HG02642 (cell line): ENCODE measurements at regions not wholly inside any gene's neighbourhood (a gene's known extent, or its start where the extent isn't known, plus 50 kb on each side); places are given as distances from the start of the nearest gene placed in this dataset.

ENCODE experiments used
- ATAC-seq: cut with Tn5 transposase; IDR thresholded peaks from one replicate; pipeline ENCODE4 v1.9.1; 2021; ENCODE audit warnings: mild to moderate bottlenecking; ENCODE audit not compliant: unreplicated experiment, poor library complexity

DNA sequence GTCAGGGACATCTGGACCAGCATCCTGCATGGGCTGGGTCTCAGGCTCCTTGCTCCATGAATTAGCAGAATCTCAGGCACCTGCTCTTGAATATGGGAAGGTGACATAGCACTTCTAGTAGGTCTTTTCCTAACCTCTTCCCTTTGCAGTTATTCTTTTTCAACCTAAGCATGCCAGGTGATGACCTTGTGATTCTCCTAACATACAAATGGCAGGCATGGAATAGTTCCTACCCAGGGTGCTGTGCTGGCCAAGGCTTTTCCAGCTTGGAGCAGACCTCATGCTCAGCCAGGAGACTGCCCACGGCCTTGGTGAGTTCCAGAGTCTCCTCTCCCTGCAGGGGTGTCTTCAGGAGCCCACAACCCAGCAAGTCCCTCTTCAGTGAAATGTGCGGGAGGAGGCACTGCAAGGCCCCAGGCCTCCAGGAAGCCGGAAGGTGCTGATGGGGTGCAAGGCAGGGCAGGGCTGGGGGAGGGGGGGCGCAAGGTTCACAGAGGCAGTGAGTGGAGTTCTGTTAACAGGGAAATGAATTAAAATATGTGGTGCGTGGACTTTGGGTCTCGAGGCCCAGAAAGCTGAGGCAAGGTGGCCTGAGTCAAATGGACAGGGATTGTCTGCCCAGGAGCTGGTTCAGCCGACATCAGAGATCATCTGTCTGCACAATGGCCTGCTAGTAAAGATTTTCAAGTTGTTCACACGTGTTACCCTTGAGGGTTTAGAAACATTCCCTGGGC is 75.9 kb upstream of the SEPTIN5 start:
- ATAC-seq = no peak

DNA sequence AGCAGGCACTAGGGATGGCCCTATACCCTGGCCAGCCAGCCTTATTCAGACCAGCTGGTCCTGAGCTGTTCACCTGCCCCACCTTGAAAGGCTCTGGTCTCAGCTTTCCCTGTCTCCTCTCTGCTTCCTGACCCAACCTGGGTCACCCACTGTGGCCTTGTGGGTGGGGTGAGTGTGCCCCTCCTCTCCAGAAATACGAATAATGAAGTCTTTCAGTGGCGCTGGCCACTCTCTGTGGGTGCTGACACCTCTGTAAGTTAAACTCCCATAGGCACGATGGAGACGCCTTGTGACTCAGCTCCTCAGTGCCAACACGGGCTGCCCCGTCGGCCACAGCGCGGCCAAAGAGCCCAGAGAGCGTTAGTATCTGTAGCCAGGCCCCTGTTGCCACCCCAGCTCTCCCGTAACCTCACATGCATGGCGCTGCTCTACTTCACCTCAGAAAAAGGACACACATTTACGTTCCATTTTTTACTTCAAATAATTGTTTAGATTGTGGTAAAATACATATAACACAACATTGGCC is 74.6 kb upstream of the SEPTIN5 start:
- ATAC-seq = no peak

GRCh38 chr22:19640306-19640705 is 74.0 kb upstream of the SEPTIN5 start:
- no peak for ATAC-seq

- ATAC-seq = no peak
Observed at GRCh38 chr22:19641254-19641982, 72.9 kb upstream of the SEPTIN5 start.

DNA sequence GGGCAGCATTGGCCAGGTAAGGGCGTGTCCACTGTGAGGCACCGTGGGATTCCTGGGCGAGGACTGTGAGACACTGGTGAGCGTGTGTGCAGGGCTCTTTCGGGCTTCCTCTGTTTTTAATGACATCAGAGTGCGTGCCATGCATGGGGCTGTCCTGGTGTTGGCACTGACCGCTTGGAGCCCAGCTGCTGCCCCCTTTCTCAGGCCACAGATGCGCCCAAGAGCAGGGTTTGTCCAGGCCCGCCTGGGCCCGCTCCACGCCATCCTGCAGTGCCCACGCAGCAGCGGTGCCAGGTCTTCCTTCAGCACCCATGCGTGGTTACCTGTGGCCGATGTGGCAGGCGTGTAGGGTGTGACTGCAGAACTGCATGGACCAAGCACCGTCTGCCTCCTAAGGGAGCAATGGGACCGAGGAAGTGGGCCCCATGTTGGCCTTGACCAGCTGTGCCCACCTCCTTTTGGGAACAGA is 72.3 kb upstream of the SEPTIN5 start:
- ATAC-seq = no peak

- no peak for ATAC-seq
Observed at GRCh38 chr22:19643448-19644313, 70.6 kb upstream of the SEPTIN5 start.

DNA sequence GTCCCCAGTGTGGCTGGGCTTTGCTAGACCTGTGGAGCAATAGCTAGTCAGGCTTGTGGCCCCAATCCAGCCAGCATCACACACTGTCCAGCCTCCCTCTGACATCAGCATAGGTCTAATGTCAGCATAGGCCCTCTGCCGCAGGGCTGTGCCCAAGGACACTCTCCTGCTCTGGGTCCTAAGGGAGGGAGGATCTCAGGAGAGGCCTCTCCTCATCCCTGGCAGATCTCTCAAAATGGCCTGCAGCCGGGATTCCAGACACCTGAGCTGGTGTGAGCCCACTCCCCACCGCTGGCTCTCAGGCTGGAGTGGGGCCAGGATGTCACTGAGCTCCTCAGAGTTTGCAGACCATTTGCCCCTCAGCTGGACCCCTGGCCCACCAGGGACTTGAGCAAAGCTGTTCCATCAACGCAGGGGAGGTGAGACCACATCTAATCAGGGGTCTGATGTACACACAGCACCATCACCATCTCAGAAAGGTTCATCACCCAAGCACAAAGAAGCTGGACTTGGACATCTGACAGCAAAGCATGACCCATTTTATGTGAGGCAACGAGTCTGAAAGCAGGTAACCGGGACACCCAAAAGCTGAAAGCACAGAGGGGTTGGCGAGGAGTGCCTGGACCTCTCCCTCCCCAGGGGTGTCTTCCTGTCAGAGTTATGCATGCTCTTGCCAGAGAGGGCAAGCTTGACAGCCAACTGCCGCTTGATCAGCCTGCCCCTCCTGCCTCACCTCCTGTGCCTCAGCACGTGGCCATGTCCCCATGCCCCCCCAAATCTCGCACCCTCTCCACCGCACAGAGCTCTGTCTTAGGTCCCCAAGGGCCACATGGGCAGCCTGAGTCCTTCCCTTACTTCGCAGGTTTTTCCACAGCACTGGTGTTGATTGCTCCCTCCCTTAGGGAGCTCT is 69.7 kb upstream of the SEPTIN5 start:
- ATAC-seq = no peak

- no peak for ATAC-seq
Observed at GRCh38 chr22:19645391-19645790, 68.9 kb upstream of the SEPTIN5 start.

- ATAC-seq = no peak
Observed at GRCh38 chr22:19645905-19646304, 68.4 kb upstream of the SEPTIN5 start.

- ATAC-seq = no peak
Observed at GRCh38 chr22:19646383-19646782, 67.9 kb upstream of the SEPTIN5 start.

GRCh38 chr22:19648419-19648929 is 65.8 kb upstream of the SEPTIN5 start:
- no peak for ATAC-seq

DNA sequence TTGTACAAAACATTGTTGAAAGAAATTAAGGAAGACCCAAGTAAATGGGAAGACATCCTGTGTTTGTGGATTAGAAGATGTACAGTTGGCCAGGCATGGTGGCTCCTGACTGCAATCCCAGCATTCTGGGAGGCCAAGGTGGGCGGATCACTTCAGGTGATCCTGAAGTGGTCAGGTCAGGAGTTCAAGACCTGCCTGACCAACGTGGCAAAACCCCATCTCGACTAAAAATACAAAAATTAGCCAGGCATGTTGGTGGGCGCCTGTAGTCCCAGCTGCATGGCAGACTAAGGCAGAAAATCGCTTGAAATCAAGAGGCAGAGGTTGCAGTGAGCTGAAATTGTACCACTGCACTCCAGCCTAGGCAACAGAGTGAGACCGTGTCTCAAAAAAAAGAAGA is 62.0 kb upstream of the SEPTIN5 start:
- ATAC-seq = no peak

- no peak for ATAC-seq
Observed at GRCh38 chr22:19654338-19654987, 59.8 kb upstream of the SEPTIN5 start.

DNA sequence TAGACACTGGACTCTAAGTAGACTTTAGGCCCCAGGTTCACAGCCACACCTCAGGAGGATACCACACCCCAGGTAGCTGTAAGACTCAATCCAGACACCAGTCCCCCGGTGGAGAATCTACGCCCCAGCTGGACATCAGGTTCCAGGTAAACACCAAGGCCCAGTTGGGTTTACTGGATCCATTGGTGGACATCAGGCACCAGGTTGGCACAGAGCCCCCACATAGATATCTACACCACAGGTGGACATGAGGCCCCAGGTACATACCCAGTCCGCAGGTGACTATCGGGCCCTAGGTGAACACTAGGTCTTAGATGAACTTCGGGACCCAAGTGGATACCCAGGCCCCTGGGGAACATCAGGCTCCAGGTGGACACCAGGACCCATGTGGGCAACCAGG is 58.9 kb upstream of the SEPTIN5 start:
- ATAC-seq = no peak

GRCh38 chr22:19656541-19657251 is 57.6 kb upstream of the SEPTIN5 start:
- no peak for ATAC-seq

- ATAC-seq = no peak
Observed at GRCh38 chr22:19657252-19658056, 56.8 kb upstream of the SEPTIN5 start.
